Mesenchymal stem cell (in vitro differentiated cells and primary cell): ENCODE measurements at regions not wholly inside any gene's neighbourhood (a gene's known extent, or its start where the extent isn't known, plus 50 kb on each side); places are given as distances from the start of the nearest gene placed in this dataset.

ENCODE experiments used
- DNase-seq: peaks from one replicate; pipeline ENCODE4 v3.0.0-alpha.2; 2013
- H2AFZ ChIP-seq: one replicate; pipeline ENCODE4 v1.6.1; 2013; ENCODE audit warnings: low read depth, mild to moderate bottlenecking, control low read depth, inconsistent platforms, low read length, moderate library complexity
- H2AK5ac ChIP-seq: 2 replicates; pipeline ENCODE4 v1.6.1; 2013; ENCODE audit warnings: low read length, moderate library complexity, mild to moderate bottlenecking, inconsistent platforms; ENCODE audit not compliant: severe bottlenecking
- H2BK120ac ChIP-seq: one replicate; pipeline ENCODE4 v1.6.1; 2013; ENCODE audit warnings: low read depth, mild to moderate bottlenecking, inconsistent platforms, low read length, moderate library complexity
- H2BK12ac ChIP-seq, 2 experiments: one replicate each; pipeline ENCODE4 v1.6.1; 2013; ENCODE audit warnings: inconsistent platforms in 2 of 2, low read length in 2 of 2, mild to moderate bottlenecking in 2 of 2, moderate library complexity in 2 of 2, control low read depth in 1 of 2
- H2BK15ac ChIP-seq: one replicate; pipeline ENCODE4 v1.6.1; 2013; ENCODE audit warnings: mild to moderate bottlenecking, low read depth, inconsistent platforms; ENCODE audit not compliant: poor library complexity, severe bottlenecking
- H2BK5ac ChIP-seq: 2 replicates; pipeline ENCODE4 v1.6.1; 2013; ENCODE audit warnings: low read depth, mild to moderate bottlenecking, low read length, control low read depth, inconsistent platforms; ENCODE audit not compliant: poor library complexity, severe bottlenecking
- H3K14ac ChIP-seq, 2 experiments: one replicate each; pipeline ENCODE4 v1.6.1; 2013; ENCODE audit warnings: inconsistent platforms in 2 of 2, low read length in 2 of 2, control low read depth in 1 of 2, mild to moderate bottlenecking in 1 of 2, moderate library complexity in 1 of 2
- H3K18ac ChIP-seq, 2 experiments: one replicate each; pipeline ENCODE4 v1.6.1; 2013; ENCODE audit warnings: inconsistent platforms in 2 of 2, low read length in 2 of 2, control low read depth in 1 of 2, low read depth in 1 of 2, mild to moderate bottlenecking in 1 of 2
- H3K23ac ChIP-seq, 2 experiments: one replicate each; pipeline ENCODE4 v1.6.1; 2013; ENCODE audit warnings: inconsistent platforms in 2 of 2, low read length in 2 of 2, mild to moderate bottlenecking in 2 of 2, moderate library complexity in 2 of 2, control low read depth in 1 of 2
- H3K27ac ChIP-seq: 2 replicates; pipeline ENCODE4 v1.5.1; 2013; ENCODE audit warnings: mild to moderate bottlenecking, moderate library complexity, low read length, control low read depth, inconsistent platforms; ENCODE audit not compliant: poor library complexity, severe bottlenecking
- H3K27me3 ChIP-seq, 2 experiments: 2 replicates each; pipeline versions ENCODE4 v1.6.1 to v1.7.0; 2013; ENCODE audit warnings: low read length in 2 of 2, mild to moderate bottlenecking in 2 of 2, moderate library complexity in 2 of 2, control low read depth in 1 of 2, inconsistent platforms in 1 of 2; ENCODE audit not compliant: control insufficient read depth in 1 of 2, insufficient read depth in 1 of 2
- H3K36me3 ChIP-seq, 2 experiments: 2 replicates each; pipeline versions ENCODE4 v1.6.1 to v1.7.0; 2013; ENCODE audit warnings: low read length in 2 of 2, control low read depth in 1 of 2, inconsistent platforms in 1 of 2, low read depth in 1 of 2, mild to moderate bottlenecking in 1 of 2; ENCODE audit not compliant: insufficient read depth in 2 of 2, control insufficient read depth in 1 of 2
- H3K4ac ChIP-seq, 2 experiments: one replicate each; pipeline ENCODE4 v1.6.1; 2013; ENCODE audit warnings: inconsistent platforms in 2 of 2, low read length in 2 of 2, mild to moderate bottlenecking in 2 of 2, moderate library complexity in 2 of 2, control low read depth in 1 of 2, low read depth in 1 of 2
- H3K4me1 ChIP-seq: 2 replicates; pipeline ENCODE4 v1.6.1; 2013; ENCODE audit warnings: low read depth, low read length, control low read depth; ENCODE audit not compliant: control insufficient read depth, insufficient read depth
- H3K4me2 ChIP-seq: 2 replicates; pipeline ENCODE4 v1.6.1; 2013; ENCODE audit warnings: low read length, mild to moderate bottlenecking, inconsistent platforms; ENCODE audit not compliant: poor library complexity, severe bottlenecking
- H3K4me3 ChIP-seq, 2 experiments: 2 replicates each; pipeline versions ENCODE4 v1.5.1 to v1.7.0; 2013; ENCODE audit warnings: low read length in 2 of 2, mild to moderate bottlenecking in 2 of 2, control low read depth in 1 of 2, low read depth in 1 of 2; ENCODE audit not compliant: insufficient read depth in 1 of 2
- H3K79me1 ChIP-seq: replicated peaks from 2 replicates; pipeline ENCODE4 v1.6.1; 2013; ENCODE audit warnings: mild to moderate bottlenecking, control low read depth, low read length, inconsistent platforms; ENCODE audit not compliant: poor library complexity, severe bottlenecking
- H3K9ac ChIP-seq: 2 replicates; pipeline ENCODE4 v1.7.0; 2013; ENCODE audit warnings: mild to moderate bottlenecking, low read length, moderate library complexity
- H3K9me3 ChIP-seq: 2 replicates; pipeline ENCODE4 v1.7.0; 2013; ENCODE audit warnings: mild to moderate bottlenecking, low read length; ENCODE audit not compliant: control insufficient read depth
- H4K8ac ChIP-seq: one replicate; pipeline ENCODE4 v1.6.1; 2013; ENCODE audit warnings: inconsistent platforms, mild to moderate bottlenecking, low read length, moderate library complexity
- H4K91ac ChIP-seq: one replicate; pipeline ENCODE4 v1.6.1; 2013; ENCODE audit warnings: mild to moderate bottlenecking, low read length, inconsistent platforms
- WGBS: methylation state at CpG from one replicate; pipeline ENCODE4 v1.1.7; 2013; ENCODE audit warnings: mixed read lengths; 5-methylcytosine and 5-hydroxymethylcytosine counted together

GRCh38 chr1:72845381-72845780 lies 563.0 kb upstream of the NEGR1 start:
- no peak overlapping the region for H3K18ac ChIP-seq
- H3K4me1 ChIP-seq, result no peaks in the 10 kb centered on the region
- no peaks in the 10 kb centered on the region for H3K9me3 ChIP-seq
- H2BK12ac ChIP-seq, result no peak overlapping the region
- H2BK5ac ChIP-seq, result no peak overlapping the region
- no peak overlapping the region for H2AK5ac ChIP-seq
- no peak overlapping the region for H2BK120ac ChIP-seq
- no peak overlapping the region for H2BK15ac ChIP-seq
- H3K27me3 ChIP-seq, result no peaks in the 10 kb centered on the region
- no peaks in the 10 kb centered on the region for H3K79me1 ChIP-seq
- H3K23ac ChIP-seq, result no peak overlapping the region
- WGBS, result 86% methylated on average over 4 of the region's 4 CpGs
- H3K9ac ChIP-seq, result no peak overlapping the region
- no peak overlapping the region for H3K4me2 ChIP-seq
- no peak overlapping the region for H2AFZ ChIP-seq
- no peak overlapping the region for H3K4ac ChIP-seq
- DNase-seq, result peak; percentile 2
- no peaks in the 10 kb centered on the region for H3K36me3 ChIP-seq
- no peak overlapping the region for H3K4me3 ChIP-seq
- H4K91ac ChIP-seq, result no peak overlapping the region
- no peak overlapping the region for H4K8ac ChIP-seq
- no peak overlapping the region for H3K14ac ChIP-seq
- no peak overlapping the region for H3K27ac ChIP-seq

DNA sequence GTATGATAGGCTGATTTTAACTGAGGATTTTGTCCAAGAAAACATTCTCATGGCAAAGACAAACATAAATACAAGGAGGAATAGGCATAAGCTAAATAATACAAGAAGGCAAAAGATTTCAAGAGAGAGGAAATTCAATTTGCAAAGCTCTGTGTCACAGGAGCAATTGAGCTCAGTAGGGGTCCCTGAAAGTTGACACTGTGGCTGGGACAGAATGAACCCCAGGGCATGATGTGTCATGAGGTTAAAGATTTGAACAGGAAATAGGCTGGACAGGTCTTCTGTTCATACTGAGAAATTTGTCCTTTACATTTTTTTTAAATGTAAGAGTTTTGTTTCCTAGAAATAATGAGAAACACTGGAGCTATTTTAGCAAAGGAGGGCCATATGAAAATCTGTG lies 555.4 kb upstream of the NEGR1 start:
- Histone ChIP-seq H2BK12ac (no peak overlapping the region), H3K23ac (no peak overlapping the region), H3K18ac (no peak overlapping the region), H4K8ac (no peak overlapping the region), H3K14ac (no peak overlapping the region), H3K36me3 (no peaks in the 10 kb centered on the region), H3K4me3 (no peak overlapping the region), H3K9ac (no peak overlapping the region), H2AFZ (no peak overlapping the region), H2AK5ac (no peak overlapping the region), H3K27ac (no peak overlapping the region), H3K4me2 (no peak overlapping the region), H2BK15ac (no peak overlapping the region), H3K4ac (no peak overlapping the region), H3K9me3 (no peaks in the 10 kb centered on the region), H2BK5ac (no peak overlapping the region), H3K27me3 (no peaks in the 10 kb centered on the region), H3K4me1 (no peaks in the 10 kb centered on the region), H2BK120ac (no peak overlapping the region), H3K79me1 (no peaks in the 10 kb centered on the region), H4K91ac (no peak overlapping the region)
- DNase-seq, result no peak

- no peaks in the 10 kb centered on the region for H3K79me1 ChIP-seq
- H3K4ac ChIP-seq, result no peak overlapping the region
- H3K36me3 ChIP-seq, result no peaks in the 10 kb centered on the region
- no peak overlapping the region for H2AFZ ChIP-seq
- no peak overlapping the region for H2BK15ac ChIP-seq
- DNase-seq, result no peak
- H3K4me1 ChIP-seq, result no peaks in the 10 kb centered on the region
- no peak overlapping the region for H4K91ac ChIP-seq
- no peak overlapping the region for H2BK120ac ChIP-seq
- H3K4me2 ChIP-seq, result no peak overlapping the region
- H3K9me3 ChIP-seq, result peaks cover 8% of the 10 kb centered on the region
- 48% methylated on average over 4 of the region's 5 CpGs for WGBS
- H3K9ac ChIP-seq, result no peak overlapping the region
- no peak overlapping the region for H2AK5ac ChIP-seq
- no peak overlapping the region for H4K8ac ChIP-seq
- H3K14ac ChIP-seq, result no peak overlapping the region
- no peak overlapping the region for H3K4me3 ChIP-seq
- no peak overlapping the region for H3K23ac ChIP-seq
- no peak overlapping the region for H3K18ac ChIP-seq
- H2BK12ac ChIP-seq, result no peak overlapping the region
- no peaks in the 10 kb centered on the region for H3K27me3 ChIP-seq
- H3K27ac ChIP-seq, result no peak overlapping the region
- H2BK5ac ChIP-seq, result no peak overlapping the region
Observed at GRCh38 chr1:72830606-72831390, 548.5 kb upstream of the NEGR1 start.

GRCh38 chr1:72827278-72827677 lies 544.9 kb upstream of the NEGR1 start:
- Histone ChIP-seq H2AK5ac (no peak overlapping the region), H3K4me3 (no peak overlapping the region), H2BK120ac (no peak overlapping the region), H3K4me1 (no peaks in the 10 kb centered on the region), H2AFZ (no peak overlapping the region), H3K9me3 (peaks cover 13% of the 10 kb centered on the region), H4K8ac (no peak overlapping the region), H2BK5ac (no peak overlapping the region), H3K79me1 (no peaks in the 10 kb centered on the region), H3K18ac (no peak overlapping the region), H3K9ac (no peak overlapping the region), H3K36me3 (no peaks in the 10 kb centered on the region), H3K23ac (no peak overlapping the region), H2BK15ac (no peak overlapping the region), H2BK12ac (no peak overlapping the region), H3K27ac (no peak overlapping the region), H3K14ac (no peak overlapping the region), H3K4me2 (no peak overlapping the region), H3K27me3 (no peaks in the 10 kb centered on the region), H4K91ac (no peak overlapping the region), H3K4ac (no peak overlapping the region)
- peak; percentile 43 for DNase-seq
